ENCODE measurements at regions not wholly inside any gene's neighbourhood (a gene's known extent, or its start where the extent isn't known, plus 50 kb on each side); places are given as distances from the start of the nearest gene placed in this dataset.
A peak's percentile ranks its signal among the peaks of the same experiment; 100 is the strongest.
"Not testable (repeated sequence)": the region's sequence is repeated elsewhere in the genome, so short reads cannot be mapped to it uniquely, and the experiment has no call there.

DNA sequence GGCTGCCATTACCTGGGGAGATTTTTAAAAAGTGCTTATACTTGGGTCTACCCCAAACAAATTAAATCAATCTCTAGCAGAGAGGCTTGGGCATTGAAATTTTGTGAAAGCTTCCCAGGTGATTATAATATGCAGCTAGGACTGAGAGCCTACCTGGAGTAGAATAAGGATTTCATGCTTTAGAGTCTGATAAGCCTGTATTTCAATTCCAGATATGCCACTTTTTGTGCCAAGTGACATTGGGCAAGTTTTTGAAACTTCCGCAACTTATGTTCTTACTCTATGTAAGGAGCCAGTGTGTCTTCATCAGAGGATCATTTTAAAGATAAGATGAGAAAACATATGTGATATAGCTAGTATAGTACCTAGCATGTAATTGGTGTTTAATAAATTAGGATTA is 159.8 kb upstream of the LRIG3 start:
- DNase-seq: no peak
- in situ Hi-C loops (cut with HindIII; ENCODE audit: low pct_ligation_motif_present, low pct_unique_long_range_greater_than_20kb, low sequenced_read_pairs): no loop called here

DNA sequence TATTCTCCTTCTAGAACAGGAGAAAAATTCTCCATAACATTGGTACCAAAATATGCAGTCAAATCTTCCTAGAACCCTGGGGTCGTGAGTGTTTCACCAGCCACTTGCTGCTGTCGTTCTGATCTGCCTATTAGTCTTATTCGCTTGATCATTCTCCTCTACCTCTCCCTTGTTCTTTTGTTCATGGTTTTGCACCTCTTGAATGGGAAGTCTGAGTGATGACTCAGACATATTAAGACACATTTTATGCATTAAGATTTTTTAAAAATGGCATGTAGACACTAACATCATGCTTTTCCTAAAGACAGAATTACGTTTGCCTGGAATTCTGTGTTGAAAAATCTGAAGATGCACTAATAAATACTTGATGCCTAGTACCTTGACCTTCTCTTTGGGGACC is 159.2 kb upstream of the LRIG3 start:
- DNase-seq: no peak
- in situ Hi-C loops (cut with HindIII; ENCODE audit: low pct_ligation_motif_present, low pct_unique_long_range_greater_than_20kb, low sequenced_read_pairs): no loop called here

DNA sequence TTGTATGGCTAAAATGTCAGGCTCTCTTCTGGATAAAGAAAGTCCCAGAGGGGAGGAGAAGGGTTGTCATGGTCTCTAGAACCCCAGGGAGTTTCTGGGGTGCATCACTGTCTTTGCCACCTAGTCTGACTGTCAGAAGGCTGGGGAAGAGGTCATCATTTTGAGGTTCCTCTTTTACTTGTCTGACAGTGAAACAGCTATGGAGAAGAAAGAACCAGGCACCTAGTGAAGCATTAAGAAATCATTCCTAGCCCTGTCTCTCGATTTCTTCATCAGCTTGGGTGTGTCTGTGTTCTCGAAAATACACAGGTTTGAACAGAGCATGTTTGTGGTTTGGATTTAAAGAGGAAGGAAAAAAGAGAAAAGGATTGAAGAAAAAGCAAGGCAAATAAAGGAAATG is 158.7 kb upstream of the LRIG3 start:
- no peak for DNase-seq
- in situ Hi-C loops (cut with HindIII; ENCODE audit: low pct_ligation_motif_present, low pct_unique_long_range_greater_than_20kb, low sequenced_read_pairs): no loop called here

DNA sequence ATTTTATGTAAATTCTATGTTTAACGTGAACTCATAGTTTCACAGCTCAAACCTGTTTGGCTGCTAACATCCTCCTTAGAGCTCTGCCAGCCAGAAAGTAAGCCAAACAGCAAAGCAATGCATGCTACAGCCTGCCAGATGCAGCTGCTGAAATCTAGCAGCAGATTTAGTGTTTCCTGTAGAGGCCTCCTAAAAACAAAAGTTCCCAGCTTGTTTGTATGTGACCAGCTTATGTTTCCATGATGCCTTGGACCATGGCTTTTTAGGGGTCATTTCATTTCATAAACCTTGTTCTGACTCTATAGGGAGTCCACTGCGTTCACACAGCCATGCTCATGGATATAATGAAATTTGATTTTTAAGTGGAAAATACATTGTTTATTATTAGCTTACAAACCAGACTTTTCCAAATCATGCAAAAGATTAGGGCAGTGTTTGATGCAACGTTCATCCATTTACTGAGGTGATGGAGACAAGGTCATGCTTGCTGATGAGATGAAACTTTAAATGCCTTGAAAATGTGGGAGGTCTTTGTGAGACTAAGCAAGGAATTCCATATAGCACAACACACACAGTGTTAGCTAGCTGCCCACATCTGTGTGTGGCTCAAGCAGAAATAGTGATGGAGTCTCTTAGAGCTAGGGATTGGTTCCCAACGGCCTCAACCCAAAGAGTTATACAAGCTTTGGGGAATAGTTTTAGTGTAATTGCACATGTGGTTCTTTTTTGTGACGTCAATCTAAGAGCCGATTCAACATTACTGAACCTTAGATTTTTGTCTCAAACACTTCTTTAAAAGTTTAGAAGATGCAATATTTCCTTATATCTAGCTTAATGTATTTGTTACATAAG is 157.5 kb upstream of the LRIG3 start:
- DNase-seq: no peak
- in situ Hi-C loops (cut with HindIII; ENCODE audit: low pct_ligation_motif_present, low pct_unique_long_range_greater_than_20kb, low sequenced_read_pairs): no loop called here

DNA sequence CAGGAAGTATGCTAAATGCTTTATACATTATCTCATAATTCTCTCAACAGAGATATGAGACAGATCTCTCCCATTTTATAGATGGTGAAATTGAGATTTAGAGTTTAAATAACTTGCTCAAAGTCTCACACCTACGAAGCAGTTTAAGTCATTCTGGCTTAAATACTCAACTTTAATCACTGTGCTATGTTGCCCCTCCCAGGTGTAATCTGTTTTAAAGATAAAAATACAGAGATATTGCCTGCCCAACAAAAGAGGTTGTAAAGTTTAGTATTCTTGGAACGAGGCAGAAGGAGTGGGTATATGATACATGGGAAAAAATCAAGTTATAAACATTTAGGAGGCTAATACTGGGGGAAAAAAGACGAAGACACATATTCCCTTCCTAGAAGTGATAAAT is 156.8 kb upstream of the LRIG3 start:
- DNase-seq: no peak
- in situ Hi-C loops (cut with HindIII; ENCODE audit: low pct_ligation_motif_present, low pct_unique_long_range_greater_than_20kb, low sequenced_read_pairs): no loop called here

DNA sequence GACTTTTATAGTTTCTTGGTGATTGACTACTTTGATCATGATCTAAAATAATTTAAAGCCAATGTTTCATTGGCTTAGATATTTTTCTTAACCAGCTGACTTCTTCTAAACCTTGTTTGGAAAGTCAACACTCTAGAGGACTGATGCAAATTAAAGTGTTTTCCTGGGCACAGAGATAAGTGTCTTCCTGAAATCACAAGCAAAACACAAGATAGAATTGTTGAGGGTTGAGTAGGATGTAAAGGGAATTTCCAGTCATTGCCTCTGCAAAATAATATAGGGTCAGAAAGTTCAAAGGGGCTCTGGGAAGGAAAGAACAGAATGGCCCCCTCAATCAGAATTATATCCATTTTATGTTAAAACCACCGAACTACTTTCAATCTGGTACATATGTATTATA is 156.3 kb upstream of the LRIG3 start:
- in situ Hi-C loops (cut with HindIII; ENCODE audit: low pct_ligation_motif_present, low pct_unique_long_range_greater_than_20kb, low sequenced_read_pairs): no loop called here
- no peak for DNase-seq

DNA sequence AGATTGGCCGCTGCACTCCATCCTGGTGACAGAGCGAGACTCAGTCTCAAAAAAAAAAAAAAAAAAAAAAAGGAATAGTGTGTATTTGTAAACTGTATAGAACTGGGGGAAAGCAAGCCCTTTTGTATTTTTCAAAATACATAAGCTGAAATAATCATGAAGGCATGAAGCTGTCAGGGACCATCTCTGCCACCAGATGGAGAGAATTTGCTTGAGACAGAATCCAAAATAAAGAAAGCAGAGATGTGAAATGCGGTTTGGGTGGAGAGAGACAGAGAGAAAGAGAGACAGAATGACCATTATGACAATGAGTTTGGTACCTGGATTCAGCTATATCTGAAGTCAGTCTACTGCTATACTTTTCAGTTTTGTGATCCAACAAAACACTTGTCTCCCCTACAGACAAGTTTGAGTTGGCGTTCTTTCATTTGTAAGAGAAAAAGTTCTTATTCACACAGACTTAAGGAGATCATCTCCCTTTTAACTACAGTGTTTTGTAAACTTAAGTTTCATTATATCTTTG is 155.7 kb upstream of the LRIG3 start:
- in situ Hi-C loops (cut with HindIII; ENCODE audit: low pct_ligation_motif_present, low pct_unique_long_range_greater_than_20kb, low sequenced_read_pairs): no loop called here

DNA sequence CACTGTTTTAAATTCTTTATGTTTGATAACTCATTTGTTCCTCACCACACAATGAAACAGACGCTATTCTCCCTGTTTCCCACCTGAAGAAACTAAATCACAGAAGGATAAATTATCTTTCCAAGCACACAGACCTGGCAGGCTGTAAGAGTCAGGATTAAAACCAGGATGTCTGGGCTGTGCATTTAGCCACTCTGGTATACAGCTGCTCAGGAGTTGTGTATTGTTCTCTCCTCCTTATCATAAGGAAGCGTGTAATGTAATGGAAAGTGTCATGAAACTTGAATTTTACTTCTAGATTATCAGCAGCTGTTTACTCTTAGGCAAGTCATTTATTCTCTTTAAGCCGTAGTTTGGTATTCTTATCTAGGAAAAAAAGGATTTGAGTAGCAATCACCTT is 154.8 kb upstream of the LRIG3 start:
- DNase-seq: no peak
- in situ Hi-C loops (cut with HindIII; ENCODE audit: low pct_ligation_motif_present, low pct_unique_long_range_greater_than_20kb, low sequenced_read_pairs): no loop called here

More for the DNA sequence above, 155.7 kb upstream of the LRIG3 start:
- DNase-seq: no peak

DNA sequence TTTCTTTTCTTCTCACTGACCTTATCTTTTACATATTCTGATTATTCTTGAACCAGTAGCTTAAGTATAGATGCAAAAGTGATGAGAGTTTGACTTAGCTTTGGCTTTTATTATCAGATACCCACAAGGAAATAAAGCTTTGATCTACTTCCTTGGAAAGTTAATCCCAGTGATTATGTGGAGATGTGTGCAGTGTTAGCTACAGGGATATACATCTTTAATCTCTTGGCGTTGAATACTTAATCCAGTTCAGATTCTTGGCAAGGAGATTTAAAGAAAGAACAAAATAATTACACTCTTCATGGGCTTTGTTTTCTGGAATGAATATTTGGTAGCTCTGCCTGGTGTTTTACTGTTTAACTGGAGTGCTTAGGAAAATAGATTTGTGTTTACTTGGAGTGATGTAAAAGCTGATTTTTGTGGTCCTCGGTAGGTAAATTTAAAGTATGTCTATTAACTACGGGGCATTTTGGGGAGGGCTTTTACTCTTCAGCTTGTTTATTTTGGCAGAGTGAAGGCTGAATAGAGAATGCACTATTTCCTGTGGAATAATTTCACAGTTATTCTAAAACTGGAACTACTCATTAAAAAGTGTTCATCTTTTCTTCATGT is 150.1 kb upstream of the LRIG3 start:
- DNase-seq: no peak
- in situ Hi-C loops (cut with HindIII; ENCODE audit: low pct_ligation_motif_present, low pct_unique_long_range_greater_than_20kb, low sequenced_read_pairs): no loop called here

DNA sequence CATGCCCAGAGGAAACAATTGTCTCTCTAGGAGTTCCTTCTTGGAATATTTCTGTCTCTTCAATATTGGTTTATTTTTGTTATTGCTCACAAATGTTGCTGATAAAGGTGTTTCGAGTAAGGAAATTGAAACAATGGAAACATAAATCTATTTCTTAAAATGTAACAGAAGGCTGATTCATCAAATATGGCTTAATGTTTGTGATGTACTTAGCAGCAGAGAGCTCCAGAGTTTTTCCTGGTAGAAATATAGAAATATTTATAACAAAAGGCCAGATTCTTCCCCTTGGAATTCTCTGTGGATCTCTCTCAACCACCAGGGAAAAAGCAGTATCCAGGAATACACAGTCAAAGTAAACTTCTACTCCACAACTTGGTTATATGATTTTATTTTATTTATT is 149.2 kb upstream of the LRIG3 start:
- DNase-seq: no peak
- in situ Hi-C loops (cut with HindIII; ENCODE audit: low pct_ligation_motif_present, low pct_unique_long_range_greater_than_20kb, low sequenced_read_pairs): no loop called here

DNA sequence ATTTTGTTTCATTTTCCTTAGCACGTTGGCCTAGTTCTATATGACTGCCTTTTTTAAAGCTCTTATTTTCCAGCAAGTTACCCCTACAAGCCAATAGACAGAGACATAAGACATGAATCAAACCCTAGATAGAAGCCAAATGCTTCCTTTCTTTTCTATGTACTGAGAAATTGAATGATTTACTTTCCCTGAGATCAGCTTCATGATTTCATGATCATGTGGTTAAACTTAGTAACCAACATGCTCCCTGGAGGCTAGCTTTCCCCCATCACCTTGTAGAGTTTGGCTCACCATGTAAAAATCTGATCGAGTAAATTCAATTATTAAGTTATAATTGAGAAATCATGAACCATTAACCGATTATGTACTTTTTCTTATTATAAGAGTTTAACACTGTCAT is 148.1 kb upstream of the LRIG3 start:
- in situ Hi-C loops (cut with HindIII; ENCODE audit: low pct_ligation_motif_present, low pct_unique_long_range_greater_than_20kb, low sequenced_read_pairs): no loop called here
- no peak for DNase-seq

DNA sequence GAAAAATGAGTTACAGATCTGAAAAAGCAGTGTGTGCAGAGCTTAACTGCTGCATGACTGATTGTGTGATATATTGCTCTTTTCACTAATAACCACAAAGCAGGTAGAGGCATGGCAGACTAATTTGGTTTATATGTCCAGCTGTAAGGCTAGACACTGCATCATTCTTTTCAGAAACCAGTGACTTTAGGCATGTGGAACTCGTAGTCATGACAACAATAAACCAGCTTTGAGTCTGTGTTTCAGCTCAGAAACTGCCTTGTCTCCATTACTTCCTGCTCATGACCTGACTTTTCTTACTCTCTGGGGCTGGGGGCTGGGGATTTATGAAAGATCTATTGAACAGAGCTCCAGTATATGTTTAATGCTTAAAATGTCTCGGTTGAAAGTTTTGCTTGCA is 146.8 kb upstream of the LRIG3 start:
- peak; percentile 24 for DNase-seq
- in situ Hi-C loops (cut with HindIII; ENCODE audit: low pct_ligation_motif_present, low pct_unique_long_range_greater_than_20kb, low sequenced_read_pairs): no loop called here

DNA sequence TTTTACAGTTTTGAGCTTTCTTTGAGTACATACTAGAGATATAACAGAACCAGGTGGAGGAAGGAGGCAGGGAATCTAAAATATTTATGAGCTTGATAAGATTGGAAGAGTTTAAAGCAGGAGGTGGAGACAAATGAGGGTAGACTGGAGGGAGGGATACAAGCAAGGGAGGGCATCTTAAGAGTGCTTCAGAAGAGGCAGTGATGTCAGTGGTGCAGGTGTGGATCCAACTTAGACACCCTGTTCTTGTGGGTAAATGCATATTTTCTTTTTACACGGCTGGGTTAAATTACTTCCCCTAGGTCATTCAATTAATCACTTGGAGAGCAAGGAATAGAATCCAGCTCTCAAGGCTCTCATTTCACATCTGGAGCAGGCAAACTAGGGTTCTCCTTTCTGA is 146.1 kb upstream of the LRIG3 start:
- in situ Hi-C loops (cut with HindIII; ENCODE audit: low pct_ligation_motif_present, low pct_unique_long_range_greater_than_20kb, low sequenced_read_pairs): no loop called here
- DNase-seq: no peak

DNA sequence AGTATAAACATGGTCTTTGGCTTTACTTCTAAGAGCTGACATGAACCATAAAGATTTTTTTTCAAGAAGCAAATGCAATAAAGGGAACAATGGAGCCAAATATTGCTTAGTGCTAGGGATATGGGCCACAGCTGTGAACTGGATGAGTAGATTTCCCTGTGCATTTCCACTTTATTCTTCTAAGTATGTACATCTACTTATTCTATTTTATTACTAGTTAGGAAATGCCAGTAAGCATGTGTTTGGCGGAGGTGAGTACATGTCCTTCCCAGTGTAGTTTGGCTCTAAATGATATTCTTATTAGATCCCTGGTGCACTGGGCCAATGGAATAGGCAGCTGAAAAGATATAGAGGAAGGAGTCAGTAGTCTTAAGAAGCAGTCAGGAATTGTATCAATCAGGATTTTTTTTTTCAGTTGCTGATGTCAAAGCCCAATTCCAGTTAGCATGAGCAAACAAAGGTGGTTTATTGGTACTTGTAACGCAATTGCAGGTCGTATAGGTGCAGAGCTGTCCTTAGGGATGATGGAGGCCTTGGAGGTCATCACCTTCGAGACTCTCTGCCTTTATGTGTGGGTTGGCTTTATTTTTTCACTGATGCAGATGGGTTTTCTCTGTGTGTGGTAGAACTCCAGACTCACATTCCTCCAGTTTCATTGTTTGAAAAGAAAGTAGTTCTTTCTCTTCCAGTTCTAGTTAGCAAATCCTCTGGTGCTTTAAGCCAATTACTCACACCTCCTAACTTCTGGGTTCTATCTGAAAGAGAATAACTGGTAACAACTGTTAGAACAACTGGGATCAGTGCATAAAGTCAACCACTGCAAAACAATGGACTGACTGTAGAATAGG is 139.0 kb upstream of the LRIG3 start:
- no peak for DNase-seq
- in situ Hi-C loops (cut with HindIII; ENCODE audit: low pct_ligation_motif_present, low pct_unique_long_range_greater_than_20kb, low sequenced_read_pairs): no loop called here

DNA sequence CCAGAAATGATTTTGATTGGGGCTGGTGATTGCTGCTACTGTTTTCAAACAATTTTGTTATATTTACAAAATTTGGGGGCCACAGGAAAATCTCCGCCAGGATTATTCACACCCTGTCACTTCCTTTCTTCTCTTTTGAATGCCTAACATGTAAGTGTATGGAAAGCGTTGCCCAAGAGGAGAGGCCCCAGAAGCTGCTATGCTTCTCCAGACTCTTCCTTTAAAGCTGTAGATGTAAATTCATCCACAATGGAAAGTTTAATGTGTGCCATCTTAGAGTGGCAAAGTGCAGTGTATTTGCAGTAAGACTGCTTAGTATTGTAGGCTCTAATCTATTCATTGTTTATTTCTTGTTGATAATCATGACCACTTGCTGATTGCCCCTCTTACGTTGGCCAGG is 136.7 kb upstream of the LRIG3 start:
- in situ Hi-C loops (cut with HindIII; ENCODE audit: low pct_ligation_motif_present, low pct_unique_long_range_greater_than_20kb, low sequenced_read_pairs): no loop called here
- DNase-seq: no peak

DNA sequence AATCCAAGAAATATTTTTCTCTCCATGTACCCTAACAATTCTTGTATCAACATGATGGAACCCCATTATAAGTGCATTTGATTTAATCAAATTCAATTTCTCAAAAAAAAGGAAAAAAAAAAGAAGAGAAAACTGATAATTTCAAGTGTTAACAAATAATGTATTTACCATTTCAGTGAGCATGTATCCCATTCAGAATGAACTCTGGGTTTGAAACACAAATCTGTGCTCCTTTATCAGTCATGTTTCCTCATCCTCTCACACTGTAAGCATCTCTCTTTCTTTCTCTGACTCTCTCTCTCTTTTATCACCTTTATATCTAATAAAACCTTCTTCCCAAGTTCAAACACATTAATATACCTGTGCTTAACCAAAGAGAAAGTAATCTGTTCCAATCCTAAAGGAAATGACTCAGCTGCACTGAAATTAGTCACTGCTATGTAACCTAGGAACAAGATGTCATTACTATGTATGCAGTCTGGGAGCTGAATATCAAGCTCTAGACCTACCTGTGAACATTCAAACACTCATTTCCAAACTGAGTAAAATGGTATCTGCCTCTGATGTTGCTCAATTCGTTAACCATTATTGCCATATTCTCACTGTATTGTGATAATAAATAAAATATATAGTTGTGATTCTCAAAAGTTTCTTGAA is 135.0 kb upstream of the LRIG3 start:
- DNase-seq: peak; percentile 80
- in situ Hi-C loops (cut with HindIII; ENCODE audit: low pct_ligation_motif_present, low pct_unique_long_range_greater_than_20kb, low sequenced_read_pairs): no loop called here

DNA sequence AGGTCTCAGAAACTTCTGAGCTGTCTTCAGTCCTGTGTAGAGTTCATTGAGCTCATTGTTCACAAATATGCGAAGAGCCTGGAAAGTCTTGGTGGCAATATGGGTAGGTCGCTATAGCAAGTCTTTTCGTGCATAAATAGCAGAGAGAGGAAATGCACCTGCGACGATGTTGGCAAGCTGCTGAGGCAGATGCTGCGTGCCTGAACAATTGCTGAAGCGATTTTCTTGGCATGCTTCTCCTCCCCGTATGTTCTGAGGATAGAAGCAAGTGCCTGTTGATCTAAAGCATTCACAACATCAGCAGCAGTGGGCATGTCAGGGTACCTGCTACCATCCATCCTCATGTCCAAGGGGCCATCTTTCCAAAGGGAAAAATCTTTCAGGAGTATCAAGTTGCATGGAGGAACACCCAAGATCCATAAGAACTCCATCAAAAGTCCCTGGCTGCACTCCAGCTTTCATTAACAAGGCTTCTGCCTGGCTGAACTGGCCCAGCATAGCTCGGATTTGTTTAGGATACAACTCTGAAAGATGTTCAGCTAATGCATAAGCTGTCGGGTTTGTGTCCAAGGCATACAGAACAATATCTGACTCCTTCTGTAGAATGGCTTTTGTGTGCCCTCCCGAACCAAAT is 133.1 kb upstream of the LRIG3 start:
- DNase-seq; in situ Hi-C loops (cut with HindIII; ENCODE audit: low pct_ligation_motif_present, low pct_unique_long_range_greater_than_20kb, low sequenced_read_pairs): not testable (repeated sequence)

DNA sequence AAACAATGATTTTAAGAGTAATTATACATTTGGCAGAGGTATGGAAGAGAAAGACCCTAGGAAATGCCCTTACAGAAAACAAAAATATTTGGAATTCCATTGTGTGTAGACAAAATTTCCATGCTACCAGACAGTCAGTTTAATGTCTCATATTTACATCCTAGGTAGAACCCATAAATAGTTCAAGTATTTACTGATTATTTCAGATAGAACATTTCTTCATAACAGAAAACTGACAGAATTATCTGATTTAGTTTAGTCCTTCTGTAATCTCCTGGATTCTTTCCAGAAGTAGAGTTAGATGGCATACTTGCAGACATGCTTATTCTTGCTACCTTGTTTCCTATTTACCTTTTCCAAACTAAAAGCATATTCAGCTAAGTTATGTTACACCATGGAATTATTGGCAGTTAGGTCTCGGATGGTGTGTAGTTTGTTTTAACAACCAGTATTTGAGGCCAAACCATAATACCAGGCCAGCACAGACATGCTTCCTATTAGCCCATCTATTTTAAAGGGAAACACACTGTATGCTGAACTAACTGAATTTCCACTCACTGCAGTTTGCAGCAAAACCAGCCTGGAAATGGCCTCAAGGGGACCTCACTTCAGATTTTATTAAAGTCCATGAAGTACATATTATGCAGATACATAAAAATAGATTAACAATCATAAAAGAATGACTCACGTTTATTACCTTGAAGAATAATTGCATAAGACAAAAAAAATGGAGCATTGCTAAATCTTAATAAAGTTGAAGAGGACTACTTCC is 126.6 kb upstream of the LRIG3 start:
- no peak for DNase-seq
- in situ Hi-C loops (cut with HindIII; ENCODE audit: low pct_ligation_motif_present, low pct_unique_long_range_greater_than_20kb, low sequenced_read_pairs): no loop called here
